Fibroblast of lung (primary cell): ENCODE measurements at regions not wholly inside any gene's neighbourhood (a gene's known extent, or its start where the extent isn't known, plus 50 kb on each side); places are given as distances from the start of the nearest gene placed in this dataset.

Source experiments
- DNase-seq, 2 donors: peaks; one replicate each; pipeline versions ENCODE4 v3.0.0 to v3.0.0-alpha.2; 2010; ENCODE audit warnings: low read depth in 2 of 2
- H2AFZ ChIP-seq: 2 replicates; pipeline ENCODE4 v1.5.1; 2012; ENCODE audit warnings: low read length, control low read depth, inconsistent platforms
- H3K27ac ChIP-seq: 2 replicates; pipeline ENCODE4 v1.5.1; 2011; ENCODE audit warnings: low read length, control low read depth; ENCODE audit not compliant: insufficient read depth
- H3K27me3 ChIP-seq: 2 replicates; pipeline ENCODE4 v1.5.1; 2011; ENCODE audit warnings: mild to moderate bottlenecking, low read length; ENCODE audit not compliant: control insufficient read depth, insufficient read depth
- H3K36me3 ChIP-seq: 2 replicates; pipeline ENCODE4 v1.5.1; 2011; ENCODE audit warnings: low read length; ENCODE audit not compliant: control insufficient read depth, insufficient read depth
- H3K4me1 ChIP-seq: 2 replicates; pipeline ENCODE4 v1.5.1; 2011; ENCODE audit warnings: low read length; ENCODE audit not compliant: control insufficient read depth, insufficient read depth; ENCODE audit errors: extremely low read depth
- H3K4me2 ChIP-seq: 2 replicates; pipeline ENCODE4 v1.5.1; 2011; ENCODE audit warnings: low read length, control low read depth; ENCODE audit not compliant: insufficient read depth; ENCODE audit errors: extremely low read depth
- H3K4me3 ChIP-seq, 4 experiments: fragments of 200-600 bp in 1 of 4; sonication (generic) in 1 of 4; replicated peaks in 1 of 4; 2 replicates each; pipeline ENCODE4 v1.5.1; 2011 to 2016; ENCODE audit warnings: low read length in 4 of 4, low read depth in 3 of 4, mild to moderate bottlenecking in 3 of 4, control low read depth in 2 of 4, inconsistent platforms in 1 of 4, mixed read lengths in 1 of 4; ENCODE audit not compliant: insufficient read depth in 1 of 4; ENCODE audit errors: control extremely low read depth in 1 of 4
- H3K79me2 ChIP-seq: 2 replicates; pipeline ENCODE4 v1.5.1; 2012; ENCODE audit warnings: mild to moderate bottlenecking, low read length, inconsistent platforms; ENCODE audit not compliant: control insufficient read depth, insufficient read depth
- H3K9ac ChIP-seq: 2 replicates; pipeline ENCODE4 v1.5.1; 2011; ENCODE audit warnings: mild to moderate bottlenecking, low read length, control low read depth; ENCODE audit not compliant: insufficient read depth
- H3K9me3 ChIP-seq: 2 replicates; pipeline ENCODE4 v1.5.1; 2012; ENCODE audit warnings: low read depth, low read length; ENCODE audit not compliant: control insufficient read depth, insufficient read depth
- H4K20me1 ChIP-seq: 2 replicates; pipeline ENCODE4 v1.5.1; 2011; ENCODE audit warnings: low read length; ENCODE audit not compliant: control insufficient read depth, insufficient read depth; ENCODE audit errors: extremely low read depth
- EZH2 ChIP-seq: IDR thresholded peaks from 2 replicates; pipeline ENCODE4 v1.5.1; 2012; ENCODE audit warnings: low read length, control low read depth, mild to moderate bottlenecking; ENCODE audit errors: missing control alignments
- TF ChIP-seq, protein P1 (sequence below), 2 donors: IDR thresholded peaks in 1 of 2; conservative IDR thresholded peaks in 1 of 2; 1 replicate in 1 of 2; 2 replicates in 1 of 2; pipeline ENCODE4 v1.5.1; 2011 to 2012; ENCODE audit warnings: low read length in 2 of 2, control low read depth in 1 of 2, inconsistent platforms in 1 of 2, low read depth in 1 of 2, mild to moderate bottlenecking in 1 of 2

GRCh38 chr1:186754542-186755145 lies 74.1 kb upstream of the PLA2G4A start:
- Histone ChIP-seq H3K9me3 (no peaks in the 10 kb centered on the region), H3K27me3 (no peaks in the 10 kb centered on the region), H3K27ac (no peak overlapping the region), H2AFZ (no peak overlapping the region), H4K20me1 (no peaks in the 10 kb centered on the region), H3K4me3 (no peak overlapping the region), H3K36me3 (no peaks in the 10 kb centered on the region), H3K9ac (no peak overlapping the region), H3K79me2 (no peaks in the 10 kb centered on the region), H3K4me2 (no peak overlapping the region), H3K4me1 (no peaks in the 10 kb centered on the region)
- no peak for DNase-seq
- TF ChIP-seq EZH2: no peak
- TF ChIP-seq, protein P1, sequence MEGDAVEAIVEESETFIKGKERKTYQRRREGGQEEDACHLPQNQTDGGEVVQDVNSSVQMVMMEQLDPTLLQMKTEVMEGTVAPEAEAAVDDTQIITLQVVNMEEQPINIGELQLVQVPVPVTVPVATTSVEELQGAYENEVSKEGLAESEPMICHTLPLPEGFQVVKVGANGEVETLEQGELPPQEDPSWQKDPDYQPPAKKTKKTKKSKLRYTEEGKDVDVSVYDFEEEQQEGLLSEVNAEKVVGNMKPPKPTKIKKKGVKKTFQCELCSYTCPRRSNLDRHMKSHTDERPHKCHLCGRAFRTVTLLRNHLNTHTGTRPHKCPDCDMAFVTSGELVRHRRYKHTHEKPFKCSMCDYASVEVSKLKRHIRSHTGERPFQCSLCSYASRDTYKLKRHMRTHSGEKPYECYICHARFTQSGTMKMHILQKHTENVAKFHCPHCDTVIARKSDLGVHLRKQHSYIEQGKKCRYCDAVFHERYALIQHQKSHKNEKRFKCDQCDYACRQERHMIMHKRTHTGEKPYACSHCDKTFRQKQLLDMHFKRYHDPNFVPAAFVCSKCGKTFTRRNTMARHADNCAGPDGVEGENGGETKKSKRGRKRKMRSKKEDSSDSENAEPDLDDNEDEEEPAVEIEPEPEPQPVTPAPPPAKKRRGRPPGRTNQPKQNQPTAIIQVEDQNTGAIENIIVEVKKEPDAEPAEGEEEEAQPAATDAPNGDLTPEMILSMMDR (conservative IDR thresholded peaks at IDR 0.05 in 1 of 2, IDR thresholded peaks at IDR 0.05 in 1 of 2; ENCODE audit: low read depth in 1 of 2, low read length in 2 of 2): no peak

- TF ChIP-seq, protein P1 (conservative IDR thresholded peaks at IDR 0.05 in 1 of 2, IDR thresholded peaks at IDR 0.05 in 1 of 2; ENCODE audit: low read depth in 1 of 2, low read length in 2 of 2): no peak
- no peak for DNase-seq
Observed at GRCh38 chr1:186753241-186753640, 73.0 kb upstream of the PTGS2 start.

DNA sequence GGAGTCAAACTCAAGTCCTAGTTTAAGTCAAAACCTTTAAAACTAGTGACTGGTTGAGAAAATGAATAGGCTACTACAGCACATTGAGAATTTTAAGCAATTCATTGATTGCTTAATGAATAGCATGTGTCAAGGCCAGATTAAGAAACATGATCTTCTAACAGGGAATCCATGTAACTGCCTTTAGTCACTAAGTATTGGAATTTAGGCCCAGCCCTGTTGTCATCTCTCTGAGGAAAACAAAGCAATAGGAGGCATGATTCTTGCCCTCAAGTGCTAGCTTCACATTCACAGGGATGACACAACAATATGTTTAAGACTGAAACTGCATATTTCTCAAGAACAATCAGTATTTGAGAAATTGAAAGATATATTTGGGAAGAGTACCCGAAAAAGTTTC lies 70.0 kb upstream of the PTGS2 start:
- no peak overlapping the region for H3K4me3 ChIP-seq
- TF ChIP-seq, protein P1 (conservative IDR thresholded peaks at IDR 0.05 in 1 of 2, IDR thresholded peaks at IDR 0.05 in 1 of 2; ENCODE audit: low read depth in 1 of 2, low read length in 2 of 2): no peak
- no peak for TF ChIP-seq EZH2
- no peak overlapping the region for H3K4me2 ChIP-seq
- H3K4me1 ChIP-seq: no peaks in the 10 kb centered on the region
- no peaks in the 10 kb centered on the region for H3K79me2 ChIP-seq
- H4K20me1 ChIP-seq: no peaks in the 10 kb centered on the region
- H2AFZ ChIP-seq: no peak overlapping the region
- H3K9me3 ChIP-seq: no peaks in the 10 kb centered on the region
- no peak for DNase-seq
- no peaks in the 10 kb centered on the region for H3K27me3 ChIP-seq
- H3K36me3 ChIP-seq: no peaks in the 10 kb centered on the region
- no peak overlapping the region for H3K27ac ChIP-seq
- no peak overlapping the region for H3K9ac ChIP-seq

More at GRCh38 chr1:186753241-186753640, 73.0 kb upstream of the PTGS2 start:
- Histone ChIP-seq H2AFZ (no peak overlapping the region), H3K79me2 (no peaks in the 10 kb centered on the region), H3K4me3 (no peak overlapping the region), H3K27me3 (no peaks in the 10 kb centered on the region), H3K27ac (no peak overlapping the region), H4K20me1 (no peaks in the 10 kb centered on the region), H3K9ac (no peak overlapping the region), H3K36me3 (no peaks in the 10 kb centered on the region), H3K4me1 (no peaks in the 10 kb centered on the region), H3K9me3 (no peaks in the 10 kb centered on the region), H3K4me2 (no peak overlapping the region)
